ENCODE measurements at regions not wholly inside any gene's neighbourhood (a gene's known extent, or its start where the extent isn't known, plus 50 kb on each side); places are given as distances from the start of the nearest gene placed in this dataset.

- DNase-seq: no peak
- H3K4me3 ChIP-seq (replicated peaks in 1 of 3): no peak overlapping the region
- intact Hi-C loops (cut with DNase I): no loop called here
- no peaks in the 10 kb centered on the region for H3K36me3 ChIP-seq
- H3K9me3 ChIP-seq: no peaks in the 10 kb centered on the region
- no peaks in the 10 kb centered on the region for H3K4me1 ChIP-seq
- 88 to 93% methylated on average over 2 of the region's 2 CpGs for whole genome bisulfite sequencing, 2 donors
- no peaks in the 10 kb centered on the region for H3K27me3 ChIP-seq
- no peak overlapping the region for H3K27ac ChIP-seq
- TF ChIP-seq CTCF (IDR thresholded peaks at IDR 0.05): no peak
- TF ChIP-seq POLR2A (IDR thresholded peaks at IDR 0.05): no peak
Measured at GRCh38 chr17:72494566-72494965, 373.7 kb downstream of the SOX9 start.

- H3K27me3 ChIP-seq: no peaks in the 10 kb centered on the region
- peaks cover 4% of the 10 kb centered on the region in 2 donors for H3K4me1 ChIP-seq
- TF ChIP-seq POLR2A (IDR thresholded peaks at IDR 0.05) (no peak), CTCF (IDR thresholded peaks at IDR 0.05) (no peak)
- H3K9me3 ChIP-seq: no peaks in the 10 kb centered on the region
- WGBS, 2 donors: 90 to 92% methylated on average over 6 of the region's 6 CpGs
- H3K36me3 ChIP-seq: no peaks in the 10 kb centered on the region
- no peak overlapping the region for H3K4me3 ChIP-seq (replicated peaks in 1 of 3)
- intact Hi-C loops (cut with DNase I): no loop called here
- H3K27ac ChIP-seq: no peak overlapping the region
- DNase-seq: no peak
Measured at GRCh38 chr17:72496461-72496860, 375.6 kb downstream of the SOX9 start.

- no peak overlapping the region for H3K4me3 ChIP-seq (replicated peaks in 1 of 3)
- whole genome bisulfite sequencing, 2 donors: 83 to 86% methylated on average over 3 of the region's 3 CpGs
- no peaks in the 10 kb centered on the region for H3K36me3 ChIP-seq
- TF ChIP-seq POLR2A (IDR thresholded peaks at IDR 0.05) (no peak), CTCF (IDR thresholded peaks at IDR 0.05) (no peak)
- peaks cover 15 to 16% of the 10 kb centered on the region in 2 donors for H3K4me1 ChIP-seq
- no peaks in the 10 kb centered on the region for H3K27me3 ChIP-seq
- no peak for DNase-seq
- no peak overlapping the region for H3K27ac ChIP-seq
- intact Hi-C loops (cut with DNase I): no loop called here
- H3K9me3 ChIP-seq: no peaks in the 10 kb centered on the region
Measured at GRCh38 chr17:72497915-72498314, 377.1 kb downstream of the SOX9 start.

- WGBS, 2 donors: 56 to 72% methylated on average over 4 of the region's 4 CpGs
- intact Hi-C loops (cut with DNase I): no loop called here
- no peak for DNase-seq
- Histone ChIP-seq H3K27ac (no peak overlapping the region), H3K4me1 (peaks cover 17 to 18% of the 10 kb centered on the region in 2 donors), H3K4me3 (replicated peaks in 1 of 3) (no peak overlapping the region), H3K27me3 (no peaks in the 10 kb centered on the region), H3K9me3 (no peaks in the 10 kb centered on the region), H3K36me3 (no peaks in the 10 kb centered on the region)
- no peak for TF ChIP-seq CTCF (IDR thresholded peaks at IDR 0.05)
- no peak for TF ChIP-seq POLR2A (IDR thresholded peaks at IDR 0.05)
Measured at GRCh38 chr17:72498364-72499210, 377.8 kb downstream of the SOX9 start.

Measured in thyroid gland (tissue), 4 donors.